H1 (cell line): ENCODE measurements at regions not wholly inside any gene's neighbourhood (a gene's known extent, or its start where the extent isn't known, plus 50 kb on each side); places are given as distances from the start of the nearest gene placed in this dataset.

Experiments
- EP300 ChIP-seq, 2 experiments: IDR thresholded peaks; 1 replicate in 1 of 2; 2 replicates in 1 of 2; pipeline ENCODE4 v1.6.1; 2011 to 2012; ENCODE audit warnings: low read depth in 2 of 2, low read length in 2 of 2, mild to moderate bottlenecking in 2 of 2, borderline replicate concordance in 1 of 2, inconsistent platforms in 1 of 2, moderate library complexity in 1 of 2
- POLR2A ChIP-seq, 2 experiments: IDR thresholded peaks; 1 replicate in 1 of 2; 2 replicates in 1 of 2; pipeline ENCODE4 v1.6.1; 2011; ENCODE audit warnings: low read depth in 2 of 2, low read length in 2 of 2, mild to moderate bottlenecking in 2 of 2; ENCODE audit errors: control extremely low read depth in 1 of 2
- TF ChIP-seq, protein P1 (sequence below): IDR thresholded peaks from 2 replicates; pipeline ENCODE4 v1.6.1; 2011; ENCODE audit warnings: low read depth, mild to moderate bottlenecking, low read length; ENCODE audit not compliant: insufficient read depth
- TF ChIP-seq, protein P2 (sequence below), 3 experiments: IDR thresholded peaks; 1 replicate in 2 of 3; 2 replicates in 1 of 3; pipeline versions ENCODE4 v1.5.1 to v1.6.1; 2011; ENCODE audit warnings: low read length in 3 of 3, mild to moderate bottlenecking in 3 of 3, inconsistent platforms in 2 of 3, low read depth in 1 of 3, moderate library complexity in 1 of 3; ENCODE audit not compliant: insufficient read depth in 1 of 3; ENCODE audit errors: control extremely low read depth in 1 of 3
- TF ChIP-seq, protein P3 (sequence below): IDR thresholded peaks from 2 replicates; pipeline ENCODE4 v1.6.1; 2012; ENCODE audit warnings: inconsistent platforms

DNA sequence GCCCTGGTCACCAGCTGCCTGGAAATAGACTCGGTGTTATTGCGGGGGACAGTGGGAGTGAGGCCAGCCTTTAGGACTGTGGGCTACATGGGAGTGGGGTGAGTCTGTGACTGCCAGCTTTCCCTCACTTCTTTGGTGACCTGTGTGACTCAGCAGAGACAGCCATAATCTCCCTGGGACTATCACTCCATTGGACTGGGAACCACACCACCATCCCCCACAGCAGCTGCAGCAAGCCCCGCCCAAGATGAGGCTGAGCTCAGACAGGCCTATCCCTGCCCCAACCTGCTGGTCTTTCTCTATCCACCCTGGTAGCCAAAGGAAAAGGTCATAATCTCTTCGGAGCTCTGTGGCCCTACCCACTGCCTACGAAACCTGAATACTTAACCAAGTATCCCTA, 263.2 kb downstream of the FZD1 start:
- TF ChIP-seq, protein P1, sequence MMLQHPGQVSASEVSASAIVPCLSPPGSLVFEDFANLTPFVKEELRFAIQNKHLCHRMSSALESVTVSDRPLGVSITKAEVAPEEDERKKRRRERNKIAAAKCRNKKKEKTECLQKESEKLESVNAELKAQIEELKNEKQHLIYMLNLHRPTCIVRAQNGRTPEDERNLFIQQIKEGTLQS = no peak
- TF ChIP-seq, protein P2, sequence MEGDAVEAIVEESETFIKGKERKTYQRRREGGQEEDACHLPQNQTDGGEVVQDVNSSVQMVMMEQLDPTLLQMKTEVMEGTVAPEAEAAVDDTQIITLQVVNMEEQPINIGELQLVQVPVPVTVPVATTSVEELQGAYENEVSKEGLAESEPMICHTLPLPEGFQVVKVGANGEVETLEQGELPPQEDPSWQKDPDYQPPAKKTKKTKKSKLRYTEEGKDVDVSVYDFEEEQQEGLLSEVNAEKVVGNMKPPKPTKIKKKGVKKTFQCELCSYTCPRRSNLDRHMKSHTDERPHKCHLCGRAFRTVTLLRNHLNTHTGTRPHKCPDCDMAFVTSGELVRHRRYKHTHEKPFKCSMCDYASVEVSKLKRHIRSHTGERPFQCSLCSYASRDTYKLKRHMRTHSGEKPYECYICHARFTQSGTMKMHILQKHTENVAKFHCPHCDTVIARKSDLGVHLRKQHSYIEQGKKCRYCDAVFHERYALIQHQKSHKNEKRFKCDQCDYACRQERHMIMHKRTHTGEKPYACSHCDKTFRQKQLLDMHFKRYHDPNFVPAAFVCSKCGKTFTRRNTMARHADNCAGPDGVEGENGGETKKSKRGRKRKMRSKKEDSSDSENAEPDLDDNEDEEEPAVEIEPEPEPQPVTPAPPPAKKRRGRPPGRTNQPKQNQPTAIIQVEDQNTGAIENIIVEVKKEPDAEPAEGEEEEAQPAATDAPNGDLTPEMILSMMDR (IDR thresholded peaks at IDR 0.05; ENCODE audit: control extremely low read depth in 1 of 3, insufficient read depth in 1 of 3, low read depth in 1 of 3, low read length in 3 of 3) = no peak
- no peak for TF ChIP-seq EP300 (IDR thresholded peaks at IDR 0.05; ENCODE audit: borderline replicate concordance in 1 of 2, low read depth in 2 of 2, low read length in 2 of 2)
- TF ChIP-seq, protein P3, sequence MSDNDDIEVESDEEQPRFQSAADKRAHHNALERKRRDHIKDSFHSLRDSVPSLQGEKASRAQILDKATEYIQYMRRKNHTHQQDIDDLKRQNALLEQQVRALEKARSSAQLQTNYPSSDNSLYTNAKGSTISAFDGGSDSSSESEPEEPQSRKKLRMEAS = no peak
- TF ChIP-seq POLR2A (IDR thresholded peaks at IDR 0.05; ENCODE audit: control extremely low read depth in 1 of 2, low read depth in 2 of 2, low read length in 2 of 2) = no peak
